GM21360 (cell line): ENCODE measurements at regions not wholly inside any gene's neighbourhood (a gene's known extent, or its start where the extent isn't known, plus 50 kb on each side); places are given as distances from the start of the nearest gene placed in this dataset.

ENCODE experiments used
- ATAC-seq: cut with Tn5 transposase; IDR thresholded peaks from one replicate; pipeline ENCODE4 v1.9.1; 2021; ENCODE audit warnings: mild to moderate bottlenecking, moderate library complexity; ENCODE audit not compliant: unreplicated experiment

- no peak for ATAC-seq
These were observed 134.9 kb upstream of the HSD17B12 start for GRCh38 chr11:43545610-43546009.

GRCh38 chr11:43546561-43547429 lies 133.7 kb upstream of the HSD17B12 start:
- no peak for ATAC-seq

- no peak for ATAC-seq
These were observed 133.1 kb upstream of the HSD17B12 start for GRCh38 chr11:43547430-43547831.

GRCh38 chr11:43547889-43548381 lies 132.6 kb upstream of the HSD17B12 start:
- no peak for ATAC-seq

GRCh38 chr11:43548916-43549315 lies 131.6 kb upstream of the HSD17B12 start:
- ATAC-seq, result no peak

GRCh38 chr11:43549624-43550023 lies 130.9 kb upstream of the HSD17B12 start:
- ATAC-seq, result no peak

- ATAC-seq, result no peak
These were observed 129.8 kb upstream of the HSD17B12 start for GRCh38 chr11:43550714-43551113.

- peak; percentile 9 for ATAC-seq
These were observed 126.4 kb upstream of the HSD17B12 start for GRCh38 chr11:43554148-43554473.

GRCh38 chr11:43555186-43555585 lies 125.4 kb upstream of the HSD17B12 start:
- ATAC-seq, result no peak

GRCh38 chr11:43555816-43556611 lies 124.5 kb upstream of the HSD17B12 start:
- ATAC-seq, result no peak

GRCh38 chr11:43556612-43557375 lies 123.7 kb upstream of the HSD17B12 start:
- no peak for ATAC-seq

- ATAC-seq, result no peak
These were observed 122.9 kb upstream of the HSD17B12 start for GRCh38 chr11:43557553-43558110.

- ATAC-seq, result no peak
These were observed 122.4 kb upstream of the HSD17B12 start for GRCh38 chr11:43558146-43558545.

- ATAC-seq, result no peak
These were observed 121.9 kb upstream of the HSD17B12 start for GRCh38 chr11:43558556-43559127.

GRCh38 chr11:43561832-43562231 lies 118.7 kb upstream of the HSD17B12 start:
- no peak for ATAC-seq

GRCh38 chr11:43567396-43567975 lies 113.1 kb upstream of the HSD17B12 start:
- ATAC-seq, result peak; percentile 84

- no peak for ATAC-seq
These were observed 107.3 kb upstream of the HSD17B12 start for GRCh38 chr11:43573233-43573632.

- ATAC-seq, result no peak
These were observed 106.7 kb upstream of the HSD17B12 start for GRCh38 chr11:43573873-43574272.

- no peak for ATAC-seq
These were observed 106.1 kb upstream of the HSD17B12 start for GRCh38 chr11:43574411-43574810.
